Gastroesophageal sphincter (tissue), 4 donors: ENCODE measurements at regions not wholly inside any gene's neighbourhood (a gene's known extent, or its start where the extent isn't known, plus 50 kb on each side); places are given as distances from the start of the nearest gene placed in this dataset.
"Not testable (repeated sequence)": the region's sequence is repeated elsewhere in the genome, so short reads cannot be mapped to it uniquely, and the experiment has no call there.

Experiments
- ATAC-seq: fragments of 150-250 bp; one replicate; pipeline ENCODE4 v1.9.1; 2016; ENCODE audit warnings: mild to moderate bottlenecking, moderate library complexity
- H3K27ac ChIP-seq, 4 donors: fragments of 200-600 bp; sonication (generic) in 3 of 4; 1 replicate in 3 of 4; 2 replicates in 1 of 4; pipeline ENCODE4 v1.5.1; 2016 to 2019
- H3K27me3 ChIP-seq: fragments of 200-600 bp; sonication (generic); one replicate; pipeline ENCODE4 v1.5.1; 2019
- H3K36me3 ChIP-seq, 2 donors: fragments of 200-600 bp; sonication (generic); one replicate each; pipeline ENCODE4 v1.5.1; 2019; ENCODE audit warnings: control low read depth in 1 of 2
- H3K4me1 ChIP-seq, 3 donors: fragments of 200-600 bp; sonication (generic); 1 replicate in 2 of 3; 2 replicates in 1 of 3; pipeline ENCODE4 v1.5.1; 2016 to 2019; ENCODE audit warnings: control low read depth in 2 of 3
- H3K4me3 ChIP-seq, 2 donors: fragments of 200-600 bp; sonication (generic); one replicate each; pipeline ENCODE4 v1.5.1; 2019; ENCODE audit warnings: mild to moderate bottlenecking in 1 of 2, moderate library complexity in 1 of 2
- H3K9me3 ChIP-seq, 3 donors: fragments of 200-600 bp; sonication (generic); one replicate each; pipeline ENCODE4 v1.5.1; 2017 to 2019; ENCODE audit warnings: control low read depth in 2 of 3
- EP300 ChIP-seq: sonication (generic); formaldehyde crosslinking; IDR thresholded peaks from one replicate; pipeline ENCODE4 v1.6.1; 2017; ENCODE audit warnings: antibody characterized with exemption, mild to moderate bottlenecking
- POLR2A ChIP-seq, 2 donors: fragments of 450-650 bp; IDR thresholded peaks; one replicate each; pipeline ENCODE4 v1.6.1; 2017; ENCODE audit warnings: antibody characterized with exemption in 2 of 2, mild to moderate bottlenecking in 2 of 2, moderate library complexity in 1 of 2
- POLR2AphosphoS5 ChIP-seq: sonication (generic); formaldehyde crosslinking; IDR thresholded peaks from one replicate; pipeline ENCODE4 v1.6.1; 2017; ENCODE audit warnings: antibody characterized with exemption
- WGBS, 2 donors: methylation state at CpG; one replicate each; pipeline ENCODE4 v1.1.5; 2018; ENCODE audit warnings: low coverage in 1 of 2; 5-methylcytosine and 5-hydroxymethylcytosine counted together
- TF ChIP-seq, protein P1 (sequence below), 4 experiments: fragments of 200-600 bp in 2 of 4; fragments of 450-650 bp in 2 of 4; sonication (generic) in 1 of 4; IDR thresholded peaks; one replicate each; pipeline ENCODE4 v1.5.1; 2017 to 2019; ENCODE audit warnings: antibody characterized with exemption in 4 of 4, mild to moderate bottlenecking in 2 of 4, moderate library complexity in 2 of 4

DNA sequence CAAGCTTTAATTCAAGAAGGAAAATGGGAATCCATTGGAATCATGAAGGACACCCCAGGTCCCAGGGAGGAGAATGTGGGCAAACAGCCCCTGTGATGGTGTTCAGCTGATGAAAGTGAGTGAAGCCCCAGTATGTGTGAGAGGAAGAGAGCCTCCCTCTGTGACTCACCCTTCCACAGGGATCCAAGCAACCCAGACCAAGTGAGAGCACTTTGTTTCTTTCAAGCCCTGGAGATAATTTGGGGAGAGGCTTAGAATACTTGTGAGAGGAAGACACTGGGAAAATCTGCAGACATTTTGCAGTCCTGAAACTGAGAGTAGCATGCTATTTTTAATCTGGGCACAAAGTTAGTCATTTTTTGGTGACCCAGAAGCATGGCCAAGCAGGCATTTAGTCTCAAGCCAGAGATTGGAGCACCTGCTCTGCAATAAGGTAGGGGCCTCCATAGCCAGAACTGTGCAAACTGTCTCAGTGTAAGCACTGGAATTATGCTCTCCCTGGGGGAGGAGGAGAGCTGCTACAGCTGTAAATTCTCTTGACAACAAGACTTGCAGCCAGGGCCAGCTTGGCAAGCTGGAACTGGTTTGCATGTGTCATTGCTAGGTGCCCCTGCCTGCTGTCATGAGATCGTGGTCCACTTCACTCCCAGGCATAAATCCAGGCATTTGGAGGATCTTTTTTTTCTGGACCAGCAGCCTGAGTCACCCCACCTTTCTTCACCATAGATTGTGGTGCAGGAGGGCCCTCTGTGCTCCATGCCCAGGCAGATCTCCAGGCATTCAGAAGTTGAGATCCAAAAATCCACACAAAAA lies 537.8 kb upstream of the DPPA4 start:
- WGBS, 2 donors: 60% methylated on average over 1 of the region's 1 CpG; no CpG with 5 or more reads in 1 of the 2 donors
- no peaks in the 10 kb centered on the region for H3K27me3 ChIP-seq

DNA sequence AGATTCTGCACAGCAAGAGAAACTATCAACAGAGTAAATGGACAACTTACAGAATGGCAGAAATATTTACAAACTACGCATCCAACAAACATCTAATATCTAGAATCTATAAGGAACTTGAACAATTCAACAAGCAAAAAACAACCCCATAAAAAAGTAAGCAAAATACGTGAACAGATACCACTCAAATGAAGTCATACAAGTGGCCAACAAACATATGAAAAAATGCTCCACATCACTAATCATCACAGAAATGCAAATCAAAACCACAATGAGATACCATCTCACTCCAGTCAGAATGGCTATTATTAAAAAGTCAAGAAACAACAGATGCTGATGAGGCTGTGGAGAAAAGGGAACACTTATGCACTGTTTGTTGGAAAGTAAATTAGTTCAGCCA lies 540.3 kb upstream of the DPPA4 start:
- not testable (repeated sequence) for H3K27ac ChIP-seq, ATAC-seq, H3K4me3 ChIP-seq, H3K27me3 ChIP-seq, H3K4me1 ChIP-seq, H3K36me3 ChIP-seq, H3K9me3 ChIP-seq
- WGBS, 2 donors: 89 to 93% methylated on average over 2 of the region's 2 CpGs

More for the DNA sequence above, 537.8 kb upstream of the DPPA4 start:
- ATAC-seq: no peak
- Histone ChIP-seq H3K9me3 (no peaks in the 10 kb centered on the region), H3K4me1 (no peaks in the 10 kb centered on the region), H3K36me3 (no peaks in the 10 kb centered on the region), H3K4me3 (no peak overlapping the region), H3K27ac (no peak overlapping the region)
- TF ChIP-seq, protein P1, sequence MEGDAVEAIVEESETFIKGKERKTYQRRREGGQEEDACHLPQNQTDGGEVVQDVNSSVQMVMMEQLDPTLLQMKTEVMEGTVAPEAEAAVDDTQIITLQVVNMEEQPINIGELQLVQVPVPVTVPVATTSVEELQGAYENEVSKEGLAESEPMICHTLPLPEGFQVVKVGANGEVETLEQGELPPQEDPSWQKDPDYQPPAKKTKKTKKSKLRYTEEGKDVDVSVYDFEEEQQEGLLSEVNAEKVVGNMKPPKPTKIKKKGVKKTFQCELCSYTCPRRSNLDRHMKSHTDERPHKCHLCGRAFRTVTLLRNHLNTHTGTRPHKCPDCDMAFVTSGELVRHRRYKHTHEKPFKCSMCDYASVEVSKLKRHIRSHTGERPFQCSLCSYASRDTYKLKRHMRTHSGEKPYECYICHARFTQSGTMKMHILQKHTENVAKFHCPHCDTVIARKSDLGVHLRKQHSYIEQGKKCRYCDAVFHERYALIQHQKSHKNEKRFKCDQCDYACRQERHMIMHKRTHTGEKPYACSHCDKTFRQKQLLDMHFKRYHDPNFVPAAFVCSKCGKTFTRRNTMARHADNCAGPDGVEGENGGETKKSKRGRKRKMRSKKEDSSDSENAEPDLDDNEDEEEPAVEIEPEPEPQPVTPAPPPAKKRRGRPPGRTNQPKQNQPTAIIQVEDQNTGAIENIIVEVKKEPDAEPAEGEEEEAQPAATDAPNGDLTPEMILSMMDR (IDR thresholded peaks at IDR 0.05): no peak
- TF ChIP-seq POLR2A (IDR thresholded peaks at IDR 0.05) (no peak), EP300 (no peak), POLR2AphosphoS5 (no peak)

GRCh38 chr3:109882144-109882543 lies 544.8 kb upstream of the DPPA4 start:
- H3K9me3 ChIP-seq: no peaks in the 10 kb centered on the region
- TF ChIP-seq POLR2AphosphoS5 (no peak), EP300 (no peak), POLR2A (IDR thresholded peaks at IDR 0.05) (no peak)
- TF ChIP-seq, protein P1 (IDR thresholded peaks at IDR 0.05): no peak
- no peak overlapping the region for H3K4me3 ChIP-seq
- no peak for ATAC-seq
- H3K4me1 ChIP-seq: no peaks in the 10 kb centered on the region
- H3K27ac ChIP-seq: no peak overlapping the region
- H3K36me3 ChIP-seq: no peaks in the 10 kb centered on the region
- H3K27me3 ChIP-seq: no peaks in the 10 kb centered on the region

- Histone ChIP-seq H3K4me3 (no peak overlapping the region), H3K9me3 (peaks cover 0 to 9% (median 0%) of the 10 kb centered on the region in 3 donors), H3K27me3 (no peaks in the 10 kb centered on the region), H3K27ac (no peak overlapping the region), H3K4me1 (no peaks in the 10 kb centered on the region), H3K36me3 (no peaks in the 10 kb centered on the region)
- whole genome bisulfite sequencing, 2 donors: 90 to 100% methylated on average over 2 of the region's 2 CpGs
- TF ChIP-seq POLR2AphosphoS5 (no peak), POLR2A (IDR thresholded peaks at IDR 0.05) (no peak), EP300 (no peak)
- TF ChIP-seq, protein P1 (IDR thresholded peaks at IDR 0.05): no peak
- ATAC-seq: no peak
Observed at GRCh38 chr3:109887293-109887692, 549.9 kb upstream of the DPPA4 start.

GRCh38 chr3:109888026-109888425 lies 550.7 kb upstream of the DPPA4 start:
- ATAC-seq: no peak
- Histone ChIP-seq H3K4me3 (no peak overlapping the region), H3K27me3 (no peaks in the 10 kb centered on the region), H3K4me1 (no peaks in the 10 kb centered on the region), H3K36me3 (no peaks in the 10 kb centered on the region), H3K27ac (no peak overlapping the region), H3K9me3 (peaks cover 0 to 9% (median 0%) of the 10 kb centered on the region in 3 donors)
- TF ChIP-seq POLR2A (IDR thresholded peaks at IDR 0.05) (no peak), EP300 (no peak), POLR2AphosphoS5 (no peak)
- TF ChIP-seq, protein P1 (IDR thresholded peaks at IDR 0.05): no peak
